Left hindlimb (tissue), 1 donor: ENCODE measurements at regions not wholly inside any gene's neighbourhood (a gene's known extent, or its start where the extent isn't known, plus 50 kb on each side); places are given as distances from the start of the nearest gene placed in this dataset.
"Not testable (repeated sequence)": the region's sequence is repeated elsewhere in the genome, so short reads cannot be mapped to it uniquely, and the experiment has no call there.

Source experiments
- DNase-seq: peaks from one replicate; pipeline ENCODE4 v3.0.0-alpha.2; 2018

DNA sequence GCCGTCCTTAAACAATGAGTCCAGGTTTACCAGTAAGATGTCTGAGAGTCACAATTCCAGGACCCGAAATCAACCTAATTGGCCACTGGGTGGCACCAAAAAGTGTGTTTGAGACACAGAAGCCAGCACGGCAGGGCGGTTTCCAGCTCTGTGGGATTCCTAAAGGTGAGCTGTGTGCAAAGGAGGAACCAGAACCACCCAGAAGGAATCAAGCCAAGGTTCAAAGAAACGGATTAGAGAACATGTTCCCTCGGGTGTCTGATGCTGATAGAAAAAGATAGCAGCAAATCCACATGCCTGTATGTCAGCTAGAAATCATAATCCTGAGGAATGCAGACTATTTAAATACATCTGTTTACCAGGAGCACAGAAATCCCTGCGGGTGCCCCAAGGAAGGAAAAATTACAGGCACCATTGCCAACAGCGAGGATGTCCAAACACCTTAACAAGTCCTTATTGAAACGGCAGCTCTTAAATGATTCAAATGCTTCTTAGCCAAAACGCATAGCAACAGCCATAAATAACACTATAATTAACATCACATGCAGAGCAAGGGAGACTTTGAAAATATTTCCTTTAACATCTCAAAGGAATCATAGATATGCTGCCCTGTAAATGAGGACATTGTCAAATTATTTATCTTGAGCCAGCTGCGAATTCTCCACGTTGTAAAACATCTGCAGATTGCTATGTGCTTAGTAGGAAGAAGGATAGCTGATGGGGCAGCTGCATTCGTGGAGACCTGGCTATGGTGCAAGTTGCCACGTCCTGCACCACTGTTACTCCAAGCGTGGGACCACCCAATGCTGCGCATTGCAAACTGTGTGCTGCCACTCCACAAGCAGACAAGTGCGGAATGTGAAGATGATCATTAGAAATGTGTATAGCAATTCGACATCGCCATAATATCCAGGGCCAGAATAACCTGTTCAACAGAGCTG lies 318.7 kb upstream of the NCKAP5 start:
- DNase-seq, result peak; percentile 72

- DNase-seq, result no peak
Observed at GRCh38 chr2:133887676-133888040, 319.4 kb upstream of the NCKAP5 start.

- DNase-seq, result no peak
Observed at GRCh38 chr2:133888107-133888506, 319.8 kb upstream of the NCKAP5 start.

- DNase-seq, result no peak
Observed at GRCh38 chr2:133888621-133889219, 320.5 kb upstream of the NCKAP5 start.

DNA sequence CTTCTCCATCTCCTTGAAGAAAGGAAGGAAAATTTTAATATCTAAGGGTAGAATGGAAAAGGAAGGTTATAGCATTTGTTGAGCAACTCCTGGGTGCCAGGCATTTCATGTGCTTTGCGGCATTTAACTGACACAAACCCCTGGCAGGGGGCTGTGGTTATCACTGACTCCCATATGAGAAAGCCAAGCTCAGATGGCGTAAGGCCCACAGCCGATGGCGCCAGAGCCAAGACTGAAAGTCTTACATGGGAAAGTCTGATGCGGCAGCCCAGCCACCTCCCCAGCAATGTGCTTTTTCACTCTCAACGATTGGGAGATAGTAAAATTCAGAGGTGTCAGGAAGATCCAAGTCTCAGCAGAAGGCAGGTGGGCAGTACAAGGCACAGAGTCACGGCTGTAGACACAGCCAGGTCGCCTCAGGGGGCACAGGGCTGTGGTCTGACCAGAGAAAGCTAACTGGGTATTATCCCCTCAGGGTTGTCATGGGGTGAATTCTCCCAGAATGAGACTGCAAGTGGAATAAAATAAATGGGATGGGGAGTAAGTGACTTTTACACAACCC lies 324.2 kb upstream of the NCKAP5 start:
- no peak for DNase-seq

- DNase-seq, result no peak
Observed at GRCh38 chr2:133894429-133894828, 326.2 kb upstream of the NCKAP5 start.

DNA sequence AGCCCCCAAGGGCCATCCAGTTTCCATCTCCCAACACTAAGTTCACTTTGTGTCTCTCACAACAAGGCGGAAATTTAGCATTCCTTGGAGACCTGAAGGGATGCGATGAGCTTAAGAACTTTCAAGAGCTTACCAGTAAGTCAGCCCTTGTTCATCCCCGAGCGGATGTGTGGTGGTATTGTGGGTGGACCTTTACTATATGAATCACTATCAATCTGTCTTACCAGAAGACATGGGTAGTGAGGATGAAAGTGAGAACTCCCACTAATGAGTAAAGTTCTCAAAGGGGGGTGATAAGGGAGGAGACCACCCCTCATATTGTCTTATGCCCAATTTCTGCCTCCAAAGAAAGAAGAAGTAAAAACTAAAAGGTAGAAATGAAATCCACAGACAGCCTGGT lies 329.6 kb upstream of the NCKAP5 start:
- not testable (repeated sequence) for DNase-seq

DNA sequence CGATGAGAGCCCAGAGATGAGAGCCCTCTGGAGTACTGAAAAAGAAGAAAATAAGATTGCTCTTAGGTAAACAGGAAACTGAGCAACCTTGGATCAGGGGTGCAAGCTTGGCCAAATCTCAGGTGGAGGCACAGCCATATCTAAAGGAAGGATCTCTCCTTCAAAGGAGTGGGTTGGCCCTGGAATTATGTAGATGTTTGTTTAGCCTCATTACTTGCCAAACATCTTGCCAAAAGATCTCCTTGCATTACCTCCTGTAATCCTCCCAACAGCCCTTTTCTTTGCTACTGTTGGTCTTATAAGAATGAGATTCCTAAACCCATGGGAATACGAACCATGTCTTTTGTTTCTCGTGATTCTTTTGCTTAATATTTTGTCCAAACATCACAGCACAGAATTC lies 332.6 kb upstream of the NCKAP5 start:
- no peak for DNase-seq

GRCh38 chr2:133906396-133906795 lies 338.1 kb upstream of the NCKAP5 start:
- DNase-seq, result no peak

DNA sequence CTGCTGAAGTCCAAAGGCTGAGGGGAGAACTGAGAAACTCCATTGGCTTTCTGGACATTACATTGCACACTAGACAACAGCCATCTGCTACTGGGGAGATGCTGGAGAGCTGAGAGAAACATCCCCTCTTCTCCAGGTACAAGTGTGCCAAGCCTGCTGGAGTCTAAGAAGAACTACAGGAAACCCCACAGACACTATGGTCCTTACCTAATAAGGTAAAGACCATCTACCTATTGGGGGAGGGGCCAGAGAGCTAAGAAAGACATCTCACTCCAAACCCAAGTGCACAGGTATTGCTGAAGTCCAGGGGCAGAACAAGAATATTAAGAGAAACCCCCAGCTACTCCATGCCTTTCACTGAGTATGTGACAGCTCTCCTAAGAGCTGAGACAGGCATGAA lies 338.7 kb upstream of the NCKAP5 start:
- no peak for DNase-seq

DNA sequence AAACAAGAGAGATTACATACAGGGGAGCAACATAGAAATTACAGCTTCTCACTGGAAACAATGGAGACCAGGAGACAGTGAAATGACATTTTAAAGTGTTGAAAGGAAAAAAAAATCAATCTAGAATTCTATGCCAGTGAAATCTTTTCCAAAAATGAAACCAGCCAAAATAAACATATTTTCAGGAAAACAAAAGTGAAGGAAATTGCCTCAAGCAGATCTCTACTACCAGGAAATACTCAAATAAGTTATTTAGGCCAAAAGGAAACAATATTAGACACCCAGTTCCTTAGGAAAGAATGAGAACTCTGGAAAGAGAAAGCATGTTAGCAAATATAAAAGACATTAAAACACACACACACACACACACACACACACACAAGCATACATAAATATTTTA lies 339.9 kb upstream of the NCKAP5 start:
- no peak for DNase-seq

DNA sequence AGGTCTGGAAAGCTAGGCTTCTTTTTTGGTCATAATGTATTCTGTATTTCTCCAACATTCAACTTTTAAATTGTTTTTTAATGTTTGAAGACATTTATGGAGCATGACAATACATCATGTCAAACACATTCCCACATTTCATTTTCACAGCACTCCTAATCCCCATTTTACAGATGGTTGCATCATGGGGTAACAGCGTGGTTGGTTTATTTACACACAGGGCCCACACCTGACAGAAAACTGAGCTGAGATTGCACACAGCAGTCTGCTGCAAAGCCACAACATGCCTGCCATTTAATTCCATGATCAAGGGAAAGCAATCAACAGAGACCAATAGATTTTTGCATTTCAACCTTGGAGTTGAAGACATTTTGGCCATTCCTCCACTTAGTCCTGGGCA lies 335.7 kb upstream of the MGAT5 start:
- no peak for DNase-seq

DNA sequence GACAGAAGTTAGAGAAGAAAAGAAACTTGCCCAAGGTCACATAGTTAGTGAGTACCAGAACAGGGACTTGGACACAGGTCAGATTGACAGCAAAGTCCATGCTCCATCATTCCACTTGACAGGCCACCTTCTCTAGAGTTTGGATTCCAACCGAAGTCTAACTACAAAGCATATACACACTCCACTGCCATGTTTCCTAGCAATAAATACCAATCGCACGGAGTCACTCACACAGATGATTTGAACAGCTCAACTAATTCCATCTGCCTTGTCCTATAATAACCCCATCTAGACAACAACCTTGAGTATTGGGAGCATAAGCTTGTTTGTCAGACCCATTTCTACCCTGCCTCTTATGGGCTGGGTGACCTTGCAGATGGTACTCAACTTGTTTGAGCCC lies 334.6 kb upstream of the MGAT5 start:
- DNase-seq, result no peak

DNA sequence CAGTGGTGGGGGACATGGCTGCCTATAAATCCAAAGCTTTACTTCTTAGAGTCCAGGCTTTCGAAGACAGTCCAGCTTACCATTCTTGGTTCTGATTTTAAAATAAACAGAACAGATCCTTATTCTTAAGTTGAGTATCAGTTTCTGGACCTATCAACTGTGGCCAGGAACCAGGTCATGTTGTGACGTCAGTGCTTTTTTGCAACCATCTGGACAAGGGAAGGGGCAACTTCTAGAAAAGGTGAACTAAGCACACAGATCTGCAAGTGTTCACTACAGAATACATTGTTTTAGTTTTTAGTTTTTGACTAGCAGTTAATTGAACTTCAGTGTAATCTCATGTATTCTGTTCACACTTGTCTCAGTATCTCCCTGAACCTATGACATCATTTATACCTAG lies 326.0 kb upstream of the MGAT5 start:
- DNase-seq, result no peak

DNA sequence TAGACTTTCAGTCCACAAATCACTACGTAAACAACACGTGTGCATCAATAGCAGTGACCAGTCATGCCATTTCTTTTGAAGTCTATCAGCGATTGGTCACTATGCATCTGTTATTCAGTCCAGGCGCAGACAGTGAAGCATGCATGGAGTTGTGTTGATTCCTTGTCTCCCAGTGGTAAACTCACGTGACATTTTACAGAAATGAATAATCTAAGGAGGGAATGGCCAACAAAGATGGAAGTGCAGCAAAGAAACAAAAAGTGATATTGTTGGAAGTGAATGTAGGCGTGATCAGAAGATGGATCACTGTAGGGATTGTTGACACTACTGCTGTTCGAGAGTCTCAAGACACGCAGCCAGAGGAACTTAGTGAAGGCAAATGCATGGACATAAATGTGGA lies 317.8 kb upstream of the MGAT5 start:
- DNase-seq, result no peak

DNA sequence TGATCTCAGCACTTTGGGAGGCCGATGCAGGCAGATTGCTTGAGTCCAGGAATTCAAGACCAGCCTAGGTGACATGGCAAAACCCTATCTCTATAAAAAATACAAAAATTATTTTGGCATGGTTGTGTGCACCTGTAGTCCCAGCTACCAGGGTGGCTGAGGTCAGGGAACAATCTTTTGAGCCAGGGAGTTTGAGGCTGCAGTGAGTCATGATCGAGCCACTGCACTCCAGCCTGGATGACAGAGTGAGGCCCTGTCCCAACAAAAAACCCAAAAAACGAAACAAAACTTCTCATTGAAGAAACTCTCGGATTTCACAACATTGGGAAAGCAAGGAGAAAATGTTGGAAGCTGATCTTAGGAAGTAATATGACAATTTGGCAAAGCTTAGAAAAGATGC lies 317.3 kb upstream of the MGAT5 start:
- DNase-seq, result no peak

DNA sequence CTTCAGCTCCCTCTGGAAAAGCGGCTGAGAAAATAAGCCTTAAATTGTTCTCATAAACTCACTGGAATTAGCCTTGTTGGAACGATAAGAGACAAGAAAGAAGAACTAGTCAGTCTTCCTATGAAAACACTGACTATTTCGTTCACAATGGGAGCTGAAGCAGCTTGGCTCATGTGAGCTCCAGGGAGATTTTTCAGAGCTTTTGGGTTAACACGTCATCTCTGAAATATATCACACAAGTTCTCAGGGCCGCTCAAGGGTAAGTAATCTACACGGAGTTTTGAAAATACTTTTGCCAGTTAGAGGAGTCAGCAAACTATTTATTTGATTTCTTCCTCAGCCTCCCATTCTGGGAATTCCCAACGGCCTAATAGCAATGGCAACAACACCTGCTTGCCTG lies 316.2 kb upstream of the MGAT5 start:
- DNase-seq, result no peak

DNA sequence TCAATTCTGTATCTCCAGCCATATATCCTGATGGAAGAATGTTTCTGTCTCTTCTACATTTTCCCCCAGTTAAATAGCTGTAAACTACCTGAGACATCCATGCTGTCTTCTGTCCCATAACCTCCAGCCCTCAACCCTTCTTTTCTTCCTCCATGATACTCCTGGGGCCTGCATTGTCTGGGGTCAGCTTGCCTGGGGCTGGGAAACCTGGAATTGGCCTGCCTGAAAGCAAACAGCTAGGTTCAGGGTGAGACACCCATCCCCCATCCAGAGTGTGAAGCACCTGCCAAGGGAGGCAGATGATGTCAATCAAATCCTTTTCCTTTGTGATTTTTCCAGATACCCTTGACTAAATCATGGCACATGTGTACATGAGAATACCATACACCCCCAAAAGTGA lies 313.7 kb upstream of the MGAT5 start:
- DNase-seq, result no peak

- no peak for DNase-seq
Observed at GRCh38 chr2:133941666-133942065, 312.2 kb upstream of the MGAT5 start.

DNA sequence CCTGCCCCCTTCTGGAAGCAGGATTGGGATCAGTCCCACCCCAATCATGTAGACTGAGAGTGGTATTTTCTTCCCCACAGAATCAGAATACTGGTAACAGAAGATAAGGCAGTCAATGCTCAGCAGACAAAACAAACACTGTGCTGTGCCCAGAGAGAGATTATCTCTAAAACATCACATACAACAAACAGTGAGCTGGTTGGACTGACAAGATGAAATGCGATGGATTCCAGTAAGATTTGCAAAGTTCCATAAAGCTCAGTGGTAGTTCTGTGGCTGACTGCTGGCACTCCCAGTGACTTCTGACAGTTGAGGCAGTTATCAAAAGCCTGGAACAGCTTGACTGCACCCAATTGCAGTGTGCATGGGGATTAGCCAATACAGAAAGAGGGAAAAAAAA lies 311.5 kb upstream of the MGAT5 start:
- no peak for DNase-seq

DNA sequence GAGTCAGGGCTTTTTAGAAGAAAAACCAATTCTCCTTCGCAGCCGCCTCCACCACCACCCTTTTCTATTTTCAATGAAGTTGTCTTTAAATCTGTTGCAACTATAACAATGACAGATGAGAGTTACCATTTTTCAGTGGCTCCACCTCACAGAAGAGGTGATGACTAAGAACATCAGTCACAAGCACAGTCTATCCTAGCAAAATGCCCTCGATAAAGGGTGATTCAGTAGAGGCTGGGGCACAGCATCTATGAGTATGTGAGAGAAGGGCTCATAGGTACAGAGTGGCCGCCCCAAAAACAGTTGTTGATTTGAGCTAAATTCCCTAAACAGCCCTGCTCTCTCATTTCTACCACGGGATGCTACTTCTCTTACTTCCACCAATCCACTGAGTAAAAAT lies 310.8 kb upstream of the MGAT5 start:
- DNase-seq, result no peak

- no peak for DNase-seq
Observed at GRCh38 chr2:133945089-133945488, 308.8 kb upstream of the MGAT5 start.

DNA sequence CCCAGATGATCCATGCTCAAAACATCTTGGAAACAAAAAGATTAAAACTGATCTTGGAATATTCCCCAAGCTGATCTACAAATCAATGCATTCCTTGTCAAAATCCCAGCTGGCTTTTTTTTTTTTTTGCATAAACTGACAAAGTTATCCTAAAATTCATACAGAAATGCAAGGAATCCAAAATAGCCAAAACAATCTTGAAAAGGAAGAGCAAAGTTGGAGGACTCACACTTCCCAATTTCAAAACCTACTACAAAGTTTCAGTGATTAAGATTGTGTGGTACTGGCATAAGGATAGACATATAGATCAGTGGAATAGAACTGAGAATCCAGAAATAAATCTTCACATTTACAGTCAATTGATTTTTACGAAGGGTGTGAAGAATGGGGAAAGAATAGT lies 306.8 kb upstream of the MGAT5 start:
- no peak for DNase-seq

GRCh38 chr2:133948610-133949290 lies 305.1 kb upstream of the MGAT5 start:
- DNase-seq, result no peak
